Tibial artery (tissue), 4 donors: ENCODE measurements at regions not wholly inside any gene's neighbourhood (a gene's known extent, or its start where the extent isn't known, plus 50 kb on each side); places are given as distances from the start of the nearest gene placed in this dataset.

ENCODE experiments used
- DNase-seq, 2 donors: peaks; one replicate each; pipeline ENCODE4 v3.0.0-alpha.2; 2019
- H3K27ac ChIP-seq, 2 donors: fragments of 200-600 bp; sonication (generic) in 1 of 2; 1 replicate in 1 of 2; 2 replicates in 1 of 2; pipeline ENCODE4 v1.5.1; 2018 to 2019; ENCODE audit warnings: mild to moderate bottlenecking in 1 of 2
- H3K27me3 ChIP-seq, 2 donors: fragments of 200-600 bp; sonication (generic) in 1 of 2; one replicate each; pipeline versions ENCODE4 v1.5.1 to v1.6.0; 2016 to 2019
- H3K36me3 ChIP-seq, 3 donors: fragments of 200-600 bp; sonication (generic) in 2 of 3; one replicate each; pipeline ENCODE4 v1.5.1; 2016 to 2019; ENCODE audit warnings: mild to moderate bottlenecking in 2 of 3
- H3K4me1 ChIP-seq, 4 donors: fragments of 200-600 bp; sonication (generic) in 2 of 4; 1 replicate in 3 of 4; 2 replicates in 1 of 4; pipeline ENCODE4 v1.5.1; 2016 to 2019
- H3K4me3 ChIP-seq, 2 donors: fragments of 200-600 bp; sonication (generic) in 1 of 2; 1 replicate in 1 of 2; 2 replicates in 1 of 2; pipeline ENCODE4 v1.5.1; 2018 to 2019; ENCODE audit warnings: mild to moderate bottlenecking in 2 of 2
- H3K9me3 ChIP-seq, 3 donors: fragments of 200-600 bp; sonication (generic) in 1 of 3; one replicate each; pipeline ENCODE4 v1.5.1; 2016 to 2019
- CTCF ChIP-seq, 2 experiments: fragments of 200-600 bp in 1 of 2; fragments of 450-650 bp in 1 of 2; IDR thresholded peaks; one replicate each; pipeline ENCODE4 v1.5.1; 2017 to 2019; ENCODE audit warnings: antibody characterized with exemption in 2 of 2, mild to moderate bottlenecking in 1 of 2, moderate library complexity in 1 of 2
- intact Hi-C: fragments of 100-400 bp; cut with DNase I; formaldehyde crosslinking; loops from one replicate; pipeline ENCODE4 v1.15.0; 2023; ENCODE audit warnings: low total_unique reads

- Histone ChIP-seq H3K4me3 (no peak overlapping the region), H3K9me3 (no peaks in the 10 kb centered on the region), H3K27me3 (no peaks in the 10 kb centered on the region), H3K4me1 (peaks cover 0 to 3% (median 0%) of the 10 kb centered on the region in 4 donors), H3K36me3 (no peaks in the 10 kb centered on the region), H3K27ac (no peak overlapping the region)
- DNase-seq = no peak
- TF ChIP-seq CTCF (IDR thresholded peaks at IDR 0.05) = no peak
- intact Hi-C loops = no loop called here
These were observed 351.6 kb upstream of the TBX3 start for GRCh38 chr12:115035535-115036107.

DNA sequence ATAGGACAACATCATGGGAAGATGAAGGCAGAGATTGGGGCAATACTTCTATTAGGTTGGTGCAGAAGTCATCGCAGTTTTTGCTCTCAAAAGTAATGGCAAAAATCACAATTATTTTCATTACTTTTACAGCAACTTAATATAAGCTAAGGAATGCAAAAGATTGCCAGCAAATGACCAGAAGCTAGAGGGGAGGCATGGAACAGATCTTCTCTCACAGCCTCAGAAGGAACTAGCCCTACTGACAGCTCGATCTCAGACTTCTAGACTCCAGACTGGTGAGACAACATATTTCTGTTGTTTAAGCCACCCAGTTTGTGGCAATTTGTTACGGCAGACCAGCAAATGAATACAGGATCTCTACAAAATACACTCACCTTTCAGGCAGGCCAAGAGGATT is 348.5 kb upstream of the TBX3 start:
- TF ChIP-seq CTCF (IDR thresholded peaks at IDR 0.05) = no peak
- DNase-seq = no peak
- Histone ChIP-seq H3K27ac (no peak overlapping the region), H3K36me3 (no peaks in the 10 kb centered on the region), H3K27me3 (no peaks in the 10 kb centered on the region), H3K4me1 (peaks cover 0 to under 1% (median 0%) of the 10 kb centered on the region in 4 donors), H3K9me3 (no peaks in the 10 kb centered on the region), H3K4me3 (no peak overlapping the region)
- intact Hi-C loops = no loop called here

DNA sequence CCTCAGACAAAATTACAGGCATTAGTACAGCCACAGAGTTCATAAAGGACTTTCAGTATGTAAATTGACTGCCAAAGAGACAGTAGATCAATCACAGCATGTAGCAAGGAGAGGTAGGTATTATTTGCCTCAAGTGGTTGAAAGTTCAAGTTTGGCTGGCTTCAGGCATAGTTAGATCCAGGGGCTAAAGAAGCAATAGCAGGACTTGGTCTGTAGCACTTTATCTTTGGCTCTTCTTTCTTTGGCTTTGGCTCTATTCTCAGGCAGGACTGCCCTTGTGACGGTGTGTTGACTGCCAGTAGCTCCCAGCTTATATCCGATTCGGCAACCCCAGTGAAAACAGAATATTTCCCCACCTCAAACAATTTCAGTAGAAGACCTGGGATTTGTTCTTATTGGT is 346.0 kb upstream of the TBX3 start:
- no peaks in the 10 kb centered on the region for H3K4me1 ChIP-seq
- no peak overlapping the region for H3K27ac ChIP-seq
- no peaks in the 10 kb centered on the region for H3K27me3 ChIP-seq
- DNase-seq = no peak
- no peaks in the 10 kb centered on the region for H3K9me3 ChIP-seq
- intact Hi-C loops = no loop called here
- TF ChIP-seq CTCF (IDR thresholded peaks at IDR 0.05) = no peak
- H3K36me3 ChIP-seq = no peaks in the 10 kb centered on the region
- no peak overlapping the region for H3K4me3 ChIP-seq

GRCh38 chr12:115024531-115024930 is 340.6 kb upstream of the TBX3 start:
- intact Hi-C loops = no loop called here
- H3K9me3 ChIP-seq = peaks cover 0 to 7% (median 0%) of the 10 kb centered on the region in 3 donors
- H3K27ac ChIP-seq = no peak overlapping the region
- no peak for TF ChIP-seq CTCF (IDR thresholded peaks at IDR 0.05)
- H3K4me1 ChIP-seq = peaks cover 0 to 5% (median 0%) of the 10 kb centered on the region in 4 donors
- no peaks in the 10 kb centered on the region for H3K27me3 ChIP-seq
- H3K36me3 ChIP-seq = no peaks in the 10 kb centered on the region
- DNase-seq = no peak
- no peak overlapping the region for H3K4me3 ChIP-seq

GRCh38 chr12:115023279-115024265 is 339.6 kb upstream of the TBX3 start:
- H3K9me3 ChIP-seq = peaks cover 0 to 8% (median 0%) of the 10 kb centered on the region in 3 donors
- H3K27me3 ChIP-seq = no peaks in the 10 kb centered on the region
- no peak overlapping the region for H3K4me3 ChIP-seq
- no peak for TF ChIP-seq CTCF (IDR thresholded peaks at IDR 0.05)
- H3K27ac ChIP-seq = no peak overlapping the region
- no peaks in the 10 kb centered on the region for H3K36me3 ChIP-seq
- no peak for DNase-seq
- H3K4me1 ChIP-seq = peaks cover 0 to 5% (median 0%) of the 10 kb centered on the region in 4 donors
- intact Hi-C loops = no loop called here
